PC-3 (cell line): ENCODE measurements at regions not wholly inside any gene's neighbourhood (a gene's known extent, or its start where the extent isn't known, plus 50 kb on each side); places are given as distances from the start of the nearest gene placed in this dataset.

Experiments
- ATAC-seq: fragments of 200-7000 bp; cut with Tn5 transposase; 2 replicates; pipeline ENCODE4 v1.9.1; 2020; ENCODE audit warnings: mild to moderate bottlenecking, moderate library complexity
- BruUV-seq: library from RNA; stranded (reverse); fragments of 400-500 nt; replicated peaks from 2 replicates; lab custom pipeline; 2021; lab: Mats Ljungman, UMichigan
- CTCF ChIA-PET: fragments of 300-600 bp; sonication (Branson Sonifier 250); formaldehyde crosslinking; loops from one replicate; lab custom pipeline; 2022; ENCODE audit warnings: antibody characterized with exemption; lab: Charles Lee
- POLR2A ChIA-PET: fragments of 300-600 bp; sonication (Branson Sonifier 250); formaldehyde crosslinking; loops from one replicate; lab custom pipeline; 2022; ENCODE audit warnings: antibody characterized with exemption; ENCODE audit not compliant: unreplicated experiment; lab: Charles Lee
- DNase-seq: peaks from one replicate; pipeline ENCODE4 v3.0.0-alpha.2; 2015
- H2AFZ ChIP-seq: fragments of 300-600 bp; sonication (generic); 2 replicates; pipeline ENCODE4 v1.6.0; 2016; ENCODE audit warnings: antibody characterized with exemption, low read length
- H3F3A ChIP-seq: fragments of 300-600 bp; sonication (generic); one replicate; pipeline ENCODE4 v1.6.0; 2017; ENCODE audit warnings: antibody characterized with exemption, low read length, control low read depth, mild to moderate bottlenecking; ENCODE audit not compliant: unreplicated experiment
- H3K27ac ChIP-seq: fragments of 300-600 bp; sonication (generic); 2 replicates; pipeline ENCODE4 v1.5.1; 2016; ENCODE audit warnings: mild to moderate bottlenecking, low read length
- H3K27me3 ChIP-seq: fragments of 300-600 bp; sonication (generic); 2 replicates; pipeline ENCODE4 v1.6.1; 2016; ENCODE audit warnings: low read length, mixed read lengths
- H3K36me3 ChIP-seq: fragments of 300-600 bp; sonication (generic); 2 replicates; pipeline ENCODE4 v1.6.1; 2016; ENCODE audit warnings: low read depth, mixed run types, low read length, mixed read lengths
- H3K4me1 ChIP-seq: fragments of 300-600 bp; sonication (generic); 2 replicates; pipeline ENCODE4 v1.5.1; 2016; ENCODE audit warnings: low read length; ENCODE audit not compliant: insufficient read depth
- H3K4me2 ChIP-seq: fragments of 300-600 bp; sonication (generic); 2 replicates; pipeline ENCODE4 v1.6.0; 2016; ENCODE audit warnings: low read length
- H3K4me3 ChIP-seq: fragments of 300-600 bp; sonication (generic); 2 replicates; pipeline ENCODE4 v1.5.1; 2016; ENCODE audit warnings: mild to moderate bottlenecking, low read length, mixed read lengths
- H3K79me2 ChIP-seq: fragments of 300-600 bp; sonication (generic); 2 replicates; pipeline ENCODE4 v1.6.1; 2017; ENCODE audit warnings: low read length, mixed read lengths
- H3K9ac ChIP-seq: fragments of 300-600 bp; sonication (generic); 2 replicates; pipeline ENCODE4 v1.6.0; 2016; ENCODE audit warnings: mild to moderate bottlenecking, low read length
- H3K9me2 ChIP-seq: fragments of 300-600 bp; sonication (generic); replicated peaks from 2 replicates; pipeline ENCODE4 v1.6.1; 2016; ENCODE audit warnings: mixed run types, low read length, mixed read lengths
- H3K9me3 ChIP-seq: fragments of 300-600 bp; sonication (generic); 2 replicates; pipeline ENCODE4 v1.6.1; 2016; ENCODE audit warnings: low read length, mixed read lengths
- H4K20me1 ChIP-seq: fragments of 300-600 bp; sonication (generic); 2 replicates; pipeline ENCODE4 v1.6.1; 2016; ENCODE audit warnings: low read length, mixed read lengths
- EZH2 ChIP-seq: fragments of 300-600 bp; sonication (generic); IDR thresholded peaks from one replicate; pipeline ENCODE4 v1.6.1; 2017; ENCODE audit warnings: antibody characterized with exemption, mild to moderate bottlenecking, low read length; ENCODE audit not compliant: unreplicated experiment
- EZH2phosphoT487 ChIP-seq: fragments of 300-600 bp; sonication (generic); IDR thresholded peaks from 2 replicates; pipeline ENCODE4 v1.6.1; 2018; ENCODE audit warnings: mild to moderate bottlenecking, antibody characterized with exemption, low read length, borderline replicate concordance
- intact Hi-C: fragments of 100-400 bp; cut with micrococcal nuclease; formaldehyde crosslinking; loops from 2 replicates; pipeline ENCODE4 v1.9.0; 2023
- TF ChIP-seq, protein P1 (sequence below): fragments of 300-600 bp; sonication (generic); conservative IDR thresholded peaks from 2 replicates; pipeline ENCODE4 v1.5.1; 2017; ENCODE audit warnings: antibody characterized with exemption, low read depth, mild to moderate bottlenecking, low read length

DNA sequence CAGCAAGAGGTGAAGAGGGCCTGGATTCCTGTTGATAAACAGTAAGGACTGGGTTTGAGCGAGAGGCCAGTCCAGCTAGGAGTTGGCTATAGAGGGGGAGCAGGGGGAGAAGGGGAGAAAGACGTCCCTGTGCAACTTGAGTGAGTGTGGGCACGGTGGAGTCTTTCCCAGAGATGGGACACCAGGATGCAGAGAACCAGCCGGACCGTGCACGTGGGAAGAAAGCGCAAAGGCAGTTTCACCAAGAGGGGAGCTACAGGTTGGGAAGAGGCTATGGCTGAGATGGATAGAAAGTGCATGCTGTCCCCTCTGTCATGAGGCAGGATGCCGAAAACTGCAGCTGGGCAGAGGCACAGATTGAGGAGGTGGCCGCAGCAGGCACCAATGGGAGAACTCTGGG lies 96.0 kb upstream of the TLE3 start:
- CTCF ChIA-PET = no interaction called here
- no TSS peak for BruUV-seq
- H3F3A ChIP-seq = no peaks in the 10 kb centered on the region

DNA sequence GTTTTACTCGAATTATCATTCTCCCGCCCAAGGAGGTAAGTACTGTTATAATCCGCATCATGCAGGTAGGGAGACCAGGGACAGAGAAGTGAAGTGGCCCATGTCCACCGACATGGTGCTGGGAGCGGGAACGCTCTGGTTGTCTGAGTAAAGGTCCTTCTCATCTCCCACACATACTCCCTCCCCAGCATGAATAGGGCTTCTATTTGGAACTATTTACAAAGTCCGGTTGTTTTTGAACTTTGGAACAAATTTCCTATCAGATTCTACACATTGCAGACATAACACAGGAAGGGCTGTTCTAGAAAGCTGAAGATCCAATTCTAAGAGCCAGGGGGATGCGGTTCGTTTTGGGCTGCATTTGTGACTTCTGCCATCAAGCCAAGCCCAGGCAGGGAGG lies 94.8 kb upstream of the TLE3 start:
- BruUV-seq = no TSS peak
- Histone ChIP-seq H3K79me2 (no peaks in the 10 kb centered on the region), H3K27me3 (no peaks in the 10 kb centered on the region), H4K20me1 (no peaks in the 10 kb centered on the region), H3K36me3 (no peaks in the 10 kb centered on the region), H3K4me1 (no peaks in the 10 kb centered on the region), H3K9me2 (no peaks in the 10 kb centered on the region), H3K4me3 (no peak overlapping the region), H3K4me2 (no peak overlapping the region), H3K27ac (no peak overlapping the region), H3K9ac (no peak overlapping the region), H3F3A (no peaks in the 10 kb centered on the region), H3K9me3 (no peaks in the 10 kb centered on the region), H2AFZ (no peak overlapping the region)
- intact Hi-C loops = no loop called here
- CTCF ChIA-PET = no interaction called here
- no peak for DNase-seq
- ATAC-seq = no peak
- TF ChIP-seq, protein P1, sequence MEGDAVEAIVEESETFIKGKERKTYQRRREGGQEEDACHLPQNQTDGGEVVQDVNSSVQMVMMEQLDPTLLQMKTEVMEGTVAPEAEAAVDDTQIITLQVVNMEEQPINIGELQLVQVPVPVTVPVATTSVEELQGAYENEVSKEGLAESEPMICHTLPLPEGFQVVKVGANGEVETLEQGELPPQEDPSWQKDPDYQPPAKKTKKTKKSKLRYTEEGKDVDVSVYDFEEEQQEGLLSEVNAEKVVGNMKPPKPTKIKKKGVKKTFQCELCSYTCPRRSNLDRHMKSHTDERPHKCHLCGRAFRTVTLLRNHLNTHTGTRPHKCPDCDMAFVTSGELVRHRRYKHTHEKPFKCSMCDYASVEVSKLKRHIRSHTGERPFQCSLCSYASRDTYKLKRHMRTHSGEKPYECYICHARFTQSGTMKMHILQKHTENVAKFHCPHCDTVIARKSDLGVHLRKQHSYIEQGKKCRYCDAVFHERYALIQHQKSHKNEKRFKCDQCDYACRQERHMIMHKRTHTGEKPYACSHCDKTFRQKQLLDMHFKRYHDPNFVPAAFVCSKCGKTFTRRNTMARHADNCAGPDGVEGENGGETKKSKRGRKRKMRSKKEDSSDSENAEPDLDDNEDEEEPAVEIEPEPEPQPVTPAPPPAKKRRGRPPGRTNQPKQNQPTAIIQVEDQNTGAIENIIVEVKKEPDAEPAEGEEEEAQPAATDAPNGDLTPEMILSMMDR = no peak
- no peak for TF ChIP-seq EZH2
- POLR2A ChIA-PET = no interaction called here

More for the DNA sequence above, 96.0 kb upstream of the TLE3 start:
- no peak for DNase-seq
- no peak overlapping the region for H3K27ac ChIP-seq
- H3K9me3 ChIP-seq = no peaks in the 10 kb centered on the region
- no peak overlapping the region for H2AFZ ChIP-seq
- no peaks in the 10 kb centered on the region for H3K27me3 ChIP-seq
- H3K9ac ChIP-seq = no peak overlapping the region
- POLR2A ChIA-PET = no interaction called here
- H3K4me1 ChIP-seq = no peaks in the 10 kb centered on the region
- intact Hi-C loops = no loop called here
- H3K4me2 ChIP-seq = no peak overlapping the region
- no peaks in the 10 kb centered on the region for H3K36me3 ChIP-seq
- no peaks in the 10 kb centered on the region for H4K20me1 ChIP-seq
- ATAC-seq = no peak
- H3K9me2 ChIP-seq = no peaks in the 10 kb centered on the region
- H3K79me2 ChIP-seq = no peaks in the 10 kb centered on the region
- no peak overlapping the region for H3K4me3 ChIP-seq
- TF ChIP-seq, protein P1 = no peak
- TF ChIP-seq EZH2phosphoT487 = no peak
- no peak for TF ChIP-seq EZH2

DNA sequence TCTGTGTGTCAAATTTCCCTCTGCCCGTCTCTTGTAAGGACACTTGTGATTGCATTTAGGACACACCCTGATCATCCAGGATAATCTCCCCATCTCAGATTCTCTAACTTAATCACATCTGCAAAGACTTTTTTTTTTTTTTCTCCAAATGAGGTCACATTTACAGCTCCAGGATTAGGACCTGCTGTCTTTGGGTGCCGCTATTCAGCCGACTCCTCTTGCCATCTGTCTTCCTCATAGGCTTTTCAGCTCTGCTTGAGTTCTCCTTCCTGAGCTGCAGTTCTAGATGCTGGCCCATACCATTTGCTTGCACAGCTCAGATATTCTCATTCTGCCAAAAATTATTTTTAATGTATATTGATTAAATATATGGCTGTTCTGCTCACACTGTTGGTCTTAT lies 94.3 kb upstream of the TLE3 start:
- BruUV-seq = no TSS peak
- H3K79me2 ChIP-seq = no peaks in the 10 kb centered on the region
- no peak overlapping the region for H2AFZ ChIP-seq
- H3K4me2 ChIP-seq = no peak overlapping the region
- no peaks in the 10 kb centered on the region for H3K9me2 ChIP-seq
- TF ChIP-seq, protein P1 = no peak
- TF ChIP-seq EZH2 (no peak), EZH2phosphoT487 (no peak)
- no peaks in the 10 kb centered on the region for H3K9me3 ChIP-seq
- no peak overlapping the region for H3K4me3 ChIP-seq
- H4K20me1 ChIP-seq = no peaks in the 10 kb centered on the region
- POLR2A ChIA-PET = no interaction called here
- no peaks in the 10 kb centered on the region for H3K27me3 ChIP-seq
- no peaks in the 10 kb centered on the region for H3K4me1 ChIP-seq
- CTCF ChIA-PET = no interaction called here
- no peaks in the 10 kb centered on the region for H3F3A ChIP-seq
- H3K36me3 ChIP-seq = no peaks in the 10 kb centered on the region
- no peak overlapping the region for H3K27ac ChIP-seq
- no peak for ATAC-seq
- H3K9ac ChIP-seq = no peak overlapping the region
- intact Hi-C loops = no loop called here
- no peak for DNase-seq
